Brain pericyte (primary cell): ENCODE measurements at regions not wholly inside any gene's neighbourhood (a gene's known extent, or its start where the extent isn't known, plus 50 kb on each side); places are given as distances from the start of the nearest gene placed in this dataset.

Experiments
- DNase-seq: peaks from one replicate; pipeline ENCODE4 v3.0.0-alpha.2; 2012; ENCODE audit warnings: low read depth, low spot score

DNA sequence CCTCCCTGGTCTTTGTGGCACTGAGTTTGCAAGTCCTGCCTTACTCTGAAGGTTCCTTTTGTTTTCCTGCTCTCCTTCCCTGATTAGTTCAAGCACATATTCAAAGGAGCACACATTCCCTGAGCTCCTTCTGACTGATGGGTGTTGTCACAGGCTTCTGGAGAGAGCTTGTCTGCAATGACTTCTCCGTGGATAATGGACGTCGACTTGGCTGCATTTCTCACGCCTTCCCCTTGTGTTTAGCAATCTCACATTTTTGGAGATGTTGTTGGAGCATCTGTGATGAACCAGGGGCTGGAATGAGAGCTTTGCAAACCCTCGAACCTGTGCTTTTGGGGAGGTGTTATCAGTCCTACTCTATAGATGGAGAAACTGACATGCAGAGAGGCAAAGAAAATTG lies 375.4 kb upstream of the PROK2 start:
- no peak for DNase-seq

DNA sequence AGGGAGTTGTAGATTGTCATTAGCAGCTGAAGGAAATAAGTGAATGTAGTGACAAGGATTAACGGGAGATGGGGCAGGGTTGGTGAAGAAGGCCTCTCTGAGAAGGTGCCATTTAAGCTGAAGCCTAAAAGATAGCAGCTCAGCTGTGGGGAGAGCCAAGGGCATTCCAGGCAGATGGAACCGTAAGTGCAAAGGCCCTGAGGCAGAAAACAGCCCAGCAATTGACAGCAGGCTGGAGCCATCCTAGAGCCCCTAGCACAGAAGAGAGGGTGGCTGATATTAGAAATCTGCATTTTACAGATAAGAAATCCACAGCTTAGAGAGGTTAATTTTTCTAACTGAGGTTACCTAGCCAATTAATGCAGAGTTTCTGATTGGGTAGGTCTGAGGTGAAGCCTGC lies 374.5 kb upstream of the PROK2 start:
- no peak for DNase-seq

DNA sequence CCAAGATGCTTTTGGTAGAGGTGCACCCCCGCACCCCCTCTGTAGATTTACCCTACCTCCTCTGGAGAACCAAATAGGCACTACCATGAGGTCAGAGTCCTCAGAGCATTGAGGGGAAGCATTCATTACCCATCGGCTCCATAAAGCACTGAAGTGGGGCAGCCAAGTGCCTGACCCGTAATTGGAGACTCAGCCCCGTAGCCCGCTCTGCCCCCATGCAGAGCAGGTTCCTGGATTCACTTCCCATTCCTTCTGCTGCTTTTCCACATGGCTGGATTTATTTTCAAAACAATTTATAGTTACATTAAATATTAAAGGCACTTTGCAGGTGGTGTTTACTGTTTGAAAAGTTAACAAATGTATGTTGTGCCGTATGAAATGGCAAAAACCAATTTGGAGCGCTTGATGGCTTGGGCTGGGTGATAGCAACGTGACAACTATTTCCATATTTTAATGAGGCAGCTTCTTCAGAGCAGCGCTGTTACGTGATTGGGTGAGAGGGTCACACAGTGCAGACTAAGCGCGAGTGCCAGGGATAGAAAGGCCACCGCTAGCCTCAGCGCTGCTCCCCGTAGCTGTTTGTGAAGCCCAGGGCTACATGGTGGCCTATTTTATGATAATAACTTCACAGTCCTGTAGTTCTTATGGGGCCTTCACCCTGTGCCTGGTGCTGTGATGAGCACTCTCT lies 373.8 kb upstream of the PROK2 start:
- no peak for DNase-seq

DNA sequence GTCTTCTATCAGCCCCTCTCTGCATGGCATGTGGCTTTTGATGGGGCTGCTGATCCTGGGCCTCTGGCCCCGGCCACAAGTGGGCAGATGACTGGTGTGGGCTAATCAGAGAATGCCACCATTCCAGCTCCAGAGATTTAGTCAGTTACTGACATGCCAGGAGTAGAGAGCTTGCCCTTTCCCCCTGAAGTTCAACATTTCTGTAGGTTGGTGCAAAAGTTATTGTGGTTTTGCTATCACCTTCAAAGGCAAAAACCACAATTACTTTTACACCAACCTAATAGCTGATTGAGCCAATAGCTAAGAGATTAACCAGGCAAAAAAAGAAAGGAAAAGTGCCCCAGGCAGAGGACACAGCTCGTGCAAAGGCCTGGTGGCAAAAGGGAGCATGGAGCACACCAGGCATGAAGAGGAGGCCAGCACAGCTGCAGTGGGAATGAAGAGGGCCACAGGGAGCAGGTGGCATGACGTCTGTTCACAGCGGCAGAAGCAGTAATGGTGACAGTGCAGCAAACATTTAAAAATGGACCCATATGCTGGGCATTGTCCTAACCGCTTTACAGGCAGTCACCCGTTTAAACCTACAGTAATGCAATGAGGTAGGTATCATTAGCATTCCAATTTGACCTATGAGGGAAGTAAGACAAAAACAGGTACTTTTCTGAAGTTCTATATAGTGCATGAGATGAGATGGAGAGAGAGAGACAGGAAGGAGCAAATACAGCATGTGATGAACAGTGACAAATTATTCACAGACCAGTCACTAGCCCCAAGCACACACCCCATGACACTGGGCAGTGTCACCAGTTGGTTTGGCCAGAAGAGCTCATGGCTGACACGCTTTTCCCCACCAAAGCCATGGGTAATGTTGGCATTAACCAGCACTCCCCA lies 373.0 kb upstream of the PROK2 start:
- DNase-seq = no peak

DNA sequence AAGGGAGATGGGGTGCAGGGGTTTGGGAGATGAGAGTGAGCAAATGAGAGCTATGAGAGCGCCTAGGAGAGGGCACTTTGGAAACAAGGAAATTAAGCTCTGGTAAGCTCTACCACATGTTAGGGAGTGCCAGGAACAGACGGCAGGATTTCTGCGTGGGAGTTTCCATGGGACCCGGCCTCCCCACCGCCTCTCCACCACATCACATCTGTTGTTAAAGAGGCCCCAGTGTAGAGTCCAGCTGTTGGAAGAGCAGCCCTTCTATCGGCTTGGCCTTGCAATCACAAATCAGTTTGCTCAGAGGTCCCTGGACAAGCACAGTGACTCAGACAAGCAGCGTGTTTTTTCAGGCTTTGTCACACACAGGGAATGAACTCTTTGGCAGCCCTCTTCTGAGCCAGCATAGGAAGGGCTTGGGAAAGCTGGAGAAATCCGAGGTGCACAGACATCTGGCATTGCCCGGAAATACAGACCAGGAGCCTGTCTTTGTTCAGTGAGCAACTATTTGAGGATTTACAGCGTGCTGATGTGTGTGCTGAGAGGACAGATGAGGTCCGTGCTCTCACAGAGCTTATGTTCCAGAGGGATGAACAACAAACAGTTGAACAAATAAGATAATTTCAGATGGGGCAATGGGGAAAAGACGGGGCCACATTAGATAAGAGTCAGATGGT lies 370.6 kb upstream of the PROK2 start:
- DNase-seq = peak; percentile 56

DNA sequence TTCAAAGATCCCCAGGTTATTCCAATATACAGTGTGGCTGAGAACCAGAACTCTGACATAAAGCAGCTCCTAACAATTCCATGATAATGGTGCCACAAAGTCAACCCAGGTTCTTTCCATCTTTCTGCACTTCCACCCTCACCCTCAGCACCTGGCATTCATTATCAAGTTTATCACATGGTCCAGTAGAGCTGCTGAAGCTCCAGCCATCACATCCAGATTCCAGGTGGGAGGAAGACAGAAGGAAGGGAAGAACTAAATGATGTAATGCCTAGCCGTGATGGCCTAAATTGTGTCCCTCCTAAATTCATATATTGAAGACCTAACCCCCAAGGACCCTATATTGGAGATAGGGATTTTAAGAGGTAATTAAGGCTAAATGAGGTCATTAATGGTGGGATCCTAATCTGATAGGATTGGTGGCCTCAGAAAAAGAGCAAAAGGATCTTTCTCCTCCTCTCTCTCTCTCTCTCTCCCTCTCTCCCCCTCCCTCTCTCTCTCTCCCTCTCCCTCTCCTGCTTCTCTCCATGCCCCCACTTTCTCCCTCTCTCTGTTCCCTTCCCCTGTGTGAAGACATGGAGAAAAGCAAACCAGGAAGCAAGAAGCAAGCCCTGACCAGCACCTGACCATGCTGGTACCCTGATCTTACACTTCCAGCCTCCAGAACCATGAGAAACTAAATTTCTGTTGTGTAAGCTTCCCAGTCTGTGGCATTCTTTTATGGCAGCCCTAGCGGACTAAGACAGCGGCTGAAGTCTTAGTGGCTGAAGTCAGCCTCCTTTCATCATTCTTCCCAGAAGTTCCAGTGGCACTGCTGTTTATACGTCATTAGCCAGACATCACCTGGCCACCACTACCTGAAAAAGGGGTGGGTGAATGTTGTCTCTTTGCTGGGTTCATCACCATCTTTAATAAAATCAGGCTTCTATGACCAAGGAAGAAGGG lies 369.7 kb upstream of the PROK2 start:
- no peak for DNase-seq

DNA sequence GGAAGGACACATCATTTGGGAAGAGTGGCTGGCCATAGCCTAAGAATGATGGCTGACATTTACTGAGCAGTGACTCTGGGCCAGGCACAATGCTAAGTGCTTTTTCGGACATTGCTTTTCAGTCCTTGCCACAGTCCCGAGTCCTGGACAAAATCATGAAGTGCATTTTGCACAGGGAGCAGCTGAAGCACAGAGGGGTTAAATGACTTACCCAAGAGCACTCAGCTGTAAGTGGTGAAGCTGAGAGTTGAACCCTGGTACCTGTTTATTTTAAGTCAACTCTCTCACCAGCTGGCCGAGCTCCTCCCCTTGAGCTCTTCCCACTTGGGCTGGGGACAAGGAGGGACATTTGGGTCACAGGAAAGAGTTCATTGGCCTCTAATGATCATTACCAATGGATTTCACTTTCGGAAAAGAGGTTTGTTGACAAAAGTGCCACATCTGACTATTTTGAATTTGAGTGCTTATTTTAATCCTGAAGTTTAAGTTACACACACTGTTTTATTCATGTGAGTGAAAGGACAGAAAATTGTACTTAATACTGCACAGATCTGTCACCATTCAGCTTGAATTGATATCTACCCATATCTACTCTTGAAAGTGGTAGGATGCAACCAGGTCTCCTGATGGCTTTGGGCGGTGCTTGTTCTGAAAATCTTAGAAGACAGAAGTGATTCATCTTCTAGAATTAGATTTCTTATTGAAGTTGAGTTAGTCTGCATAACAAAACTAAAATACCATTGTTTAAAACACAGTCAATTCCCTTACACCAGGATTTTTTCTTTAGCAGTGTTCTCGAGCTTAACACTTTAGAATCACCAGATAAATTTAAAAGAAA lies 368.7 kb upstream of the PROK2 start:
- no peak for DNase-seq

DNA sequence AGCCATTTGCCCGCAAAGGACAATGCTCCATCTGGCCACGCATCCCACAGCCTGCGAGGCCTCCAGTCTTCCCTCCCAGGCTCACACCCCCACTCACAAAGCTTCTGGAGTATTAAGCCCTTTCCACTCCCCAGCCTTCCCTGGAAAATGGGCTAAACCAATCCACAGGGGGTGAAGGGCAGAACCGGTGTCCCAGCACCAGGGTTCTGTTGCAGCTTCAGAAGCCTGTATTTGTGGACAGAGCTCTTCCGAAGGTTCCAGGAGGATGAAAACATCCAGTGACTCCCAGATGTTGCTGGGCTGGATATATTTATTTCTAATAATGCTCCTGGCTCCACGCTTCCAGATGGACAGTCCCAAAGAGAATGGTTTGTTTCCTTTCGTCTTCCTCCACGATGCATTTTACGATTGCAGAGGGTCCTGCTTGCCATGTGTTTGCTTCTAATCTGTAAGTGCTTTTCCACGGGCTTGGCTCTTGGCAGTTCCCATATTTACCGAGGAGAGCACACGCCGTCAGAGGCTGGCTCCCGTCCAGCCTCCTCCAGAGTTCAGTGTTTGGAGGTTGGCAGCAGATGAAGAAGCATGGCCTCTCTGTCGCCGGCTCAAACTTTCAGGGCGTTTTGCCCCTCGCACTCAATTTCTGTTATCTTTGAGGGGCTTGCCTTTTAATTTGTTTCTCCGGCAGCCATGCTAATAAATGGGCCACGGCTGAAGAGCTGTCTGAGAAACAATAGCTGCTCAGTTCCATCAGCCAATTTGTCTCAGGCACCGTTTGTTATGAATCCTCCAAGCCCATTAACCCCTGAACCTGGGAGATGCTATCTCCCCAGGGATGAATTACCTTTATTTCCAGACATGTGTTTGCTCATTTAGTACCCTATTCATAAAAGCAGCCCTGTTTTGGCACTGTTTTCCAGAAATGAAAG lies 367.9 kb upstream of the PROK2 start:
- DNase-seq = no peak

DNA sequence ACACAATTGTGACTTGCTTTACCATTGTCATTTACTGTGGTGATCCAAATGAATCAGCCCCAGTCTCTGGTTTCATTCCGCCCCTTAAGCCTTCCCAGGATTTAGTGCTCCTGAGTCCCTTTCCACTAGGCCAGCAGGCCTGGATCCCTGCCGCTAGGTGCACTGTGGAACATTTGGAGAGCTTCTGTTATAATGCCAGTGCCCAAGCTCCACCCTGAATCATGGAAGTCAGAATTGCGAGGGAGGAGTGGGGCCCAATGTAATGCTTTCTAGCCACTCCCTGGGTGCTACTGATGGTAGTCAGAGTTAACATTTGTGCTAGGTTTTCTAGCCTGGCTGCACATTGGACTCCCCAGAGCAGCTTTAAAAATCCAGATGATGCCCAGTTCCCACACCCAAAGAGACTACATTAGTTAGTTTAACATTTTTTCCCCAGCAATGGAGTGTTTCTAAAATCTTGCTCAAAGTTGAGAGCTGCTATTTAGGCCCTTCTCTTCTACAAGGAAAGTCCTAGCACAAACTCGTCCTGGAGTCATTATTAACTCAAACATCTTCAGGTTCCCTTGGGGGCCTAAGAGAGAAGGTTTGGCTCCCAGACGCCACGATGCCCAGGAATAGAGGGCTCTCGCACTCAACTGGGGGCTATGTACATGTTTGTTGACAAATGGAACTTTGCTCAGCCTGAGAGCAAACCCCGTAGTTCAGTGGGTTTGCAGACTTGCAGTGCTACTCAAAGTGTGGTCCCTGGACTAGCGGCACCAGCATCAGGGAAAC lies 366.7 kb upstream of the PROK2 start:
- DNase-seq = no peak

DNA sequence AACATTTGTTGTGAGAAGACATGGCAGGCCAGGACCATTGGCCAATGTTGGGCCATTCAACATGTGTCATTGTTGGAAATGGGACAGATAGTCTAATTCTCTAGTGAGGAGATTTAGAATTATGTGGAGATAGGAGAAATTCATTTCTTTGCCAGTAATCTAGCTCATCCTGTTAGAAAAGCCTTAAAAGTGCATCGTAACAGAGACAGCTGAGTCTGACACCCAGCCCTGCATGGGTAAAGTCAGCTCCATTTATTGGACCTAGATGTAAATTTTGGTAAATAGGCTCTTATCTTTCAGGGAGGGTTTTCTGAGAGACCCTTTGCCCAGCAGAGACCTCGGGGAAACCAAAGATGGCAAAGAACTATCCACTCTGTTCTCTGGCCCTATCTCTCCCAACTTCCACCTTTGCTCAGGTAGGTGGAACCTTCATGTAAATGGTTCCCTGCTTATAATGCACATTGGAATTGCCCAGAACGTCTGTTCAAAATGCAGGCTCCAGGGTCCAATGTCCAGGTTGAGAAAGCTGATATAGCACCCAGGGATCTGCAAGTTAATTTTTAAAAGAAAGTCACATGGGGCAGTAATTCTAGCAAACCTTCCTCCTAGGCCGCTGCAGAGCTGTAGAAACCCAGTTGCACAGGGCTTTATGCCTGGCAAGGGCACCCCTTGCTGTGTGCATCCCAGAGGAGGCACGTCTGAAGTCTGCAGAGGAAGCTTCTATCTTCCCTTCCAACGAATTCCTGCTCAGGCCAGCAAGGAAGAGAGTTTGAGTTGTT lies 365.9 kb upstream of the PROK2 start:
- no peak for DNase-seq

DNA sequence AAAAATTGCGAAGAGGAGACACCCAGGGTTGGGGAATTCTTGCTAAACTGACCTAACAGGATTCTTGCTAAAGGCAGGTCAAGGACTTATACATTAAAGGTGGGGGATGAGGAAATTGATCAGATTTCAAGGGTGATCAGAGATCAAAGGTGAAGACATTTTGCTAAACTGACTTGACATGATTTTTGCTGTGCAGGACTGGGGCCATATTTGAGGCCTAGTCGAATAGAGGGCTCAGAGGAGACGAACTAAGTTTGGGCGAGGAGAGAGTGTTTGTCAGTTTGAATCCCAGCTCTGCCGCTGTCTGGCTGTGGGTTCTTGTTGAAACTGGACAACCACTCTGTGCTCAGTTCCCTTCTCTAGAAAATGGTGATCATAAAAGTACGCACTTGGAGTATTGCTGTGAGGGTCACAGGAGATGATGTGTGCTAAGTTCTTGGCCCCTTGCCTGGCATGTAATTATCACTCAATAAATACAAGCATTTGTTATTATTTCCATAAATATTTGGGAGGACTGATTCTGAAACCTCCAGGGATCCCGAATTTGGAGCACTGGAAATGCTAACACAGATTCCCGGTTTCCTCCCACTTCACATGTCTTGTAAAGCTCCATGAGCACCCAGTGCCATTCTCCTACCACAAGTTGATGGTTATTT lies 364.8 kb upstream of the PROK2 start:
- DNase-seq = no peak

DNA sequence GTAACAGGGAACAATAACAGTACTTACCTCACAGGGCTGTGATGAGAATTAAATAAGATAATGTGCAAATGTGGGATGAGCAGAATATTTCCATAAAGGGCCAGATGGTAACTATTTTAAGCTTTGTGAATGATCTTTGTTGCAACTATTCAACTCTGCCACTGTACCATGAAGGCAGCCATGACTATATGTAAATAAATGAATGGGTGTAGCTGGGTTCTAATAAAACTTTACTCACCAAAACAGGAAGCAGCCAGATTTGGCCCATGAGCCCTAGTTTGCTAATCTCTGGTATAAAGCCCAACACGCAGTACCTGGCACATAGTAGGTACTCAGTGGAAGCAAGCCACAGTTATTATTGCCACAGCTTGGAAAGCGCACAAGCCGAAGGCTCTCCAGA lies 362.7 kb upstream of the PROK2 start:
- no peak for DNase-seq

DNA sequence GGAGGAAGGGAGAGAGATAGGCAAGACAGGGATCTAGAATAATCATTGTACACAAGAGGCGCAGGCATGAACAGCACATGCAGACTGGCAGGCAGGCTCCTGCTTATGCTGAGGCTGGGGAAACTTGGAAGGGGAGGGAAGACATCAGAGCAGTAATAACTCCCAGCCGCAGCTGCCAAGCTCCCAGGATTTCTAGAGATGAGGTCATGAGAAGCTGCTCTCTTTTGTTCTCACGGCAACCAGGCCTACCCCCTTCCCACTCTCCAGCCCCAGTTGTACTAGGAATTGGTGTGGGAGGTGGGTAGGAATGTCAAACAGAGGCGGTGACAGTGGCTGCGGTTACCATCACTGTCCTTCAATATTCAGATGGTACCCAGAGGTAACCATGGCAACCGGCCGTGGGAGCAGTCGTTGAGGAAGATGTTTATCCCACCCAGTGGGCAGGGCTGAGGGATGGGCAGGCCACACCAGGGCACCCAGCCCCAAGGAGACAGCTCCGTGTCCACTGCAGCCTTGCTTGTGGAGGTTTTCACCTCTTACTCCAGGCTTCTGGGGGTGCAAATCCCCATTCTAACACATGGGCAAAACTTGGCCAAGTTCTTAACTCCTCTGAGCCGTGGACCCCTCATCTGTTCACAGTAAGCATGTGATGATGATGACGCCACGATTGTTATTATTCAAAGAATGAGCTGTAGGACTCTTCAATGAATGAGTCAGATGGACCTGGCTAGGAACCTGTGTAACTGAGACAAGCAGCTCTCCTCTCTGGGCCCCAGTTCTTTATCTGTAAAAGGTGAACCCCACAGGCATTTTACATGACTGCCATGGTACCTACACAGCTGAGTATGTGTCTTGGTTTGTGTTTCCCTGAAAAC lies 360.8 kb upstream of the PROK2 start:
- DNase-seq = no peak

DNA sequence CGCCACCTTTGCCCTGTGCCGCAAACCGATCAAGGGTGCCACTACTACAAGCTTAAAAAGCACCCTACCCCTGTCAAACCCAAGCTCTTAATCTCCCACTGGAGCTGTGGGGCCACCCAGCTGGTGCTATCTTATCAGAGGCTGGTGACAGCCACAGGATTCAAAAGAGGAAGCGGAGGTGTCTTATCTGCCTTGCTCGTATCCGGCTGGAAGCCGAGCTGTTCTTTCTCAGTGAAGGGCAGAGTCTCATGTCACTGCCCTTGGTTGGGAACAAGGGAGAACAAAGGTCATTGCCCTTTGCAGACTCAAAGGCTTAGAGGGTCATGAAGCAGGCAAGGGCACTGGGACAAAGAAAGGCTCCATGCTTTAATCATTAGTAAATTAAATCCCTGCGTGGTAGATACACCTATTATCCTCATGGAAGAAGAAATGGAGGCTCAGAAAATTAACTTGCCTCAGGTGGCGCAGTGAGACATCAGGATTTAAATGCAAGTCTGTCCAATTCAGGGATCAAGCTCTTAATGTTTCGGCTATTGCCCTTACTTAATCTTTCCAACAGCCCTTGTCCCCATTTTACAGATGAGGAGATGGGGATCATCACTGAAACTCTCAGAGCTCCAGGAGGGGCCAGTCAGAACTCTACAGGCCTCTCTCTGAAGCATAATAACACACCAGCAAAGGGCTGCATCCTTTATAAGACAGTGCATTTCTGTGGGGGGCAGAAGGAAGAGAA lies 360.0 kb upstream of the PROK2 start:
- DNase-seq = no peak

DNA sequence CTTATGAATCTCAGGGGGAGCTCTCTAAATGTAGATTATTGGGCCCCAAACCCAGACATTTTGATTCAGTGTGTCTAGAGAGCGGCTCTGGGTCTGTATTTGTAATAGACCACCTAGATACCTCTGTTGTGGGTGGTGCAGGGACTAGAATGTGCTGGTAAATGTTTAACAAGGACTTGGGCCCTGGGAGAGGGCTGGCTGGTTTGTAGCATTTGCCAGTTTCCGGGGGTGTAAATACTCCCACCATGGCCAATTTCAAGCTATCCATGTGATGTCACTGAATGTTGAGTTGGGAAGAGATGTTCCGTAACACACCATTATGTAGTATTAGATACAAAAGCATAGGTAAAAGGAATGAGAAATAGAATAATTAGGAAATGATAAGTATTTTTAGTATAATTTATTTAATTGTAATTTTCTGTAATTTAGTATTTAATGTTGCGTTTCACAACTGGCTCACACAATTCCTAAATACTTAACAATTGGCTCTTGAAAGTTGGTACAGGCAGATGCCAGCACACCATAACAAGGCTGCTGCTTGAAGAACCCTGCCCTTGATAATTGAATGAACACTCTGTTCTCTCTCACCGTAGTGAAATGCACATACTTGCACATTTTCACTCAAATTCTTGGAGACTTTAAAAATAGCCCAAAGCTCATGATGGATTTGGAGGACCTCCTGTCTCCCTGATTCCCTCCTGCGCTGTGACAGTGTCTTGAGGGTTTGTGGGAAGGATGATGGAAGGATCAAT lies 359.2 kb upstream of the PROK2 start:
- no peak for DNase-seq
